ENCODE measurements at regions not wholly inside any gene's neighbourhood (a gene's known extent, or its start where the extent isn't known, plus 50 kb on each side); places are given as distances from the start of the nearest gene placed in this dataset.
"Not testable (repeated sequence)": the region's sequence is repeated elsewhere in the genome, so short reads cannot be mapped to it uniquely, and the experiment has no call there.

GRCh38 chr6:135736351-135736750 is 115.2 kb upstream of the PDE7B start:
- not testable (repeated sequence) for H3K36me3 ChIP-seq (ENCODE audit: control insufficient read depth in 3 of 3, insufficient read depth in 3 of 3, low read length in 3 of 3); H3K9me3 ChIP-seq (ENCODE audit: control insufficient read depth in 3 of 3, low read length in 3 of 3); H3K4me3 ChIP-seq (ENCODE audit: low read length in 3 of 3); H3K27ac ChIP-seq (ENCODE audit: low read depth, low read length); H3K4me1 ChIP-seq (ENCODE audit: control insufficient read depth in 3 of 3, insufficient read depth in 3 of 3, low read length in 3 of 3); H3K27me3 ChIP-seq (ENCODE audit: control insufficient read depth in 3 of 3, insufficient read depth in 3 of 3, low read length in 3 of 3); H3K9ac ChIP-seq (ENCODE audit: low read depth in 1 of 3, low read length in 3 of 3)

DNA sequence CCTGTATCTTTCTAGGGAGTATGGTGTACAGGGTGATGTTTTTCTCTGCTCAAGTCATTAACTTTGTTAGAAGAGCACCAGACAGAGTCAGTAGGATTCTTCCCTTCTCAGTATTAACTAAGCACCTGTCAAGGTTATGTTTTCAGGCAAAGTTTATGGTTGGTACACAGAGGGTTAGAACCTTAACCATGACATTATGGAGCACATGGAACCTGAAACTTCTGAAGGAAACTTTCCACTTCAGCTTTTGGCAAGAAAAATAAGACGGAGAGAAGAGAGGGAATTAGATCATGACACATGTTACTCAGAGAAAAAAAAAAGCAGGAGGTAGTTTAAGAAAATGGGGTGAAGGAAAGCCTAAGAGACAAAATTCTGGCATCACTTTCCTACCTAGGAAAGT is 112.9 kb upstream of the PDE7B start:
- peaks cover 0 to 2% (median 0%) of the 10 kb centered on the region in 3 donors for H3K4me1 ChIP-seq (ENCODE audit: control insufficient read depth in 3 of 3, insufficient read depth in 3 of 3, low read length in 3 of 3)
- H3K36me3 ChIP-seq (ENCODE audit: control insufficient read depth in 3 of 3, insufficient read depth in 3 of 3, low read length in 3 of 3): no peaks in the 10 kb centered on the region
- H3K9me3 ChIP-seq (ENCODE audit: control insufficient read depth in 3 of 3, low read length in 3 of 3): no peaks in the 10 kb centered on the region
- H3K9ac ChIP-seq (ENCODE audit: low read depth in 1 of 3, low read length in 3 of 3): no peak overlapping the region
- H3K27me3 ChIP-seq (ENCODE audit: control insufficient read depth in 3 of 3, insufficient read depth in 3 of 3, low read length in 3 of 3): no peaks in the 10 kb centered on the region
- no peak overlapping the region for H3K27ac ChIP-seq (ENCODE audit: low read depth, low read length)
- H3K4me3 ChIP-seq (ENCODE audit: low read length in 3 of 3): no peak overlapping the region

DNA sequence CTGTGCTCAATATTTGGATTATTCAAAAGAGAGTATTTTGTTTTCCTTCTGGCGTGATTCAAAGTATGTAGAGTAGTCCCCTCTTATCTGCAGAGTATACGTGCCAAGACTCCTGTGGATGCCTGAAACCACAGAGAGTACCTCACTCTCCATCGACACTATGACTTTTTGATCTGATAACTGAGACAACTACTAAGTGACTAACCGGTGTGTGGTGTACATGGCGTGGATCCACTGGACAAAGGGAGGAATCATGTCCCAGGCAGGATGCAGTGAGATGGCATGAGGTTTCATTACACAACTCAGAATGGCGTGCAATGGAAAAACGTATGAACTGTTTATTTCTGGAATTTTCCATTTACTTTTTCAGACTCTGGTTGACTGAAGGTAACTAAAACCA is 112.2 kb upstream of the PDE7B start:
- H3K9me3 ChIP-seq (ENCODE audit: control insufficient read depth in 3 of 3, low read length in 3 of 3): no peaks in the 10 kb centered on the region
- H3K36me3 ChIP-seq (ENCODE audit: control insufficient read depth in 3 of 3, insufficient read depth in 3 of 3, low read length in 3 of 3): no peaks in the 10 kb centered on the region
- no peak overlapping the region for H3K4me3 ChIP-seq (ENCODE audit: low read length in 3 of 3)
- H3K27me3 ChIP-seq (ENCODE audit: control insufficient read depth in 3 of 3, insufficient read depth in 3 of 3, low read length in 3 of 3): no peaks in the 10 kb centered on the region
- no peak overlapping the region for H3K27ac ChIP-seq (ENCODE audit: low read depth, low read length)
- peaks cover 0 to 2% (median 0%) of the 10 kb centered on the region in 3 donors for H3K4me1 ChIP-seq (ENCODE audit: control insufficient read depth in 3 of 3, insufficient read depth in 3 of 3, low read length in 3 of 3)
- no peak overlapping the region for H3K9ac ChIP-seq (ENCODE audit: low read depth in 1 of 3, low read length in 3 of 3)

GRCh38 chr6:135740580-135740979 is 110.9 kb upstream of the PDE7B start:
- H3K27ac ChIP-seq (ENCODE audit: low read depth, low read length): no peak overlapping the region
- no peak overlapping the region for H3K9ac ChIP-seq (ENCODE audit: low read depth in 1 of 3, low read length in 3 of 3)
- H3K4me1 ChIP-seq (ENCODE audit: control insufficient read depth in 3 of 3, insufficient read depth in 3 of 3, low read length in 3 of 3): peaks cover 0 to 2% (median 0%) of the 10 kb centered on the region in 3 donors
- H3K4me3 ChIP-seq (ENCODE audit: low read length in 3 of 3): no peak overlapping the region
- no peaks in the 10 kb centered on the region for H3K36me3 ChIP-seq (ENCODE audit: control insufficient read depth in 3 of 3, insufficient read depth in 3 of 3, low read length in 3 of 3)
- no peaks in the 10 kb centered on the region for H3K9me3 ChIP-seq (ENCODE audit: control insufficient read depth in 3 of 3, low read length in 3 of 3)
- no peaks in the 10 kb centered on the region for H3K27me3 ChIP-seq (ENCODE audit: control insufficient read depth in 3 of 3, insufficient read depth in 3 of 3, low read length in 3 of 3)

GRCh38 chr6:135743476-135743875 is 108.0 kb upstream of the PDE7B start:
- Histone ChIP-seq H3K9me3 (ENCODE audit: control insufficient read depth in 3 of 3, low read length in 3 of 3) (no peaks in the 10 kb centered on the region), H3K4me3 (ENCODE audit: low read length in 3 of 3) (no peak overlapping the region), H3K27ac (ENCODE audit: low read depth, low read length) (no peak overlapping the region), H3K9ac (ENCODE audit: low read depth in 1 of 3, low read length in 3 of 3) (no peak overlapping the region), H3K4me1 (ENCODE audit: control insufficient read depth in 3 of 3, insufficient read depth in 3 of 3, low read length in 3 of 3) (peaks cover 0 to 2% (median 0%) of the 10 kb centered on the region in 3 donors), H3K27me3 (ENCODE audit: control insufficient read depth in 3 of 3, insufficient read depth in 3 of 3, low read length in 3 of 3) (no peaks in the 10 kb centered on the region), H3K36me3 (ENCODE audit: control insufficient read depth in 3 of 3, insufficient read depth in 3 of 3, low read length in 3 of 3) (no peaks in the 10 kb centered on the region)

GRCh38 chr6:135748189-135748588 is 103.3 kb upstream of the PDE7B start:
- H3K27ac ChIP-seq (ENCODE audit: low read depth, low read length): no peak overlapping the region
- no peaks in the 10 kb centered on the region for H3K9me3 ChIP-seq (ENCODE audit: control insufficient read depth in 3 of 3, low read length in 3 of 3)
- H3K4me1 ChIP-seq (ENCODE audit: control insufficient read depth in 3 of 3, insufficient read depth in 3 of 3, low read length in 3 of 3): peaks cover 0 to 2% (median 0%) of the 10 kb centered on the region in 3 donors
- no peak overlapping the region for H3K4me3 ChIP-seq (ENCODE audit: low read length in 3 of 3)
- H3K9ac ChIP-seq (ENCODE audit: low read depth in 1 of 3, low read length in 3 of 3): no peak overlapping the region
- H3K27me3 ChIP-seq (ENCODE audit: control insufficient read depth in 3 of 3, insufficient read depth in 3 of 3, low read length in 3 of 3): no peaks in the 10 kb centered on the region
- H3K36me3 ChIP-seq (ENCODE audit: control insufficient read depth in 3 of 3, insufficient read depth in 3 of 3, low read length in 3 of 3): no peaks in the 10 kb centered on the region

DNA sequence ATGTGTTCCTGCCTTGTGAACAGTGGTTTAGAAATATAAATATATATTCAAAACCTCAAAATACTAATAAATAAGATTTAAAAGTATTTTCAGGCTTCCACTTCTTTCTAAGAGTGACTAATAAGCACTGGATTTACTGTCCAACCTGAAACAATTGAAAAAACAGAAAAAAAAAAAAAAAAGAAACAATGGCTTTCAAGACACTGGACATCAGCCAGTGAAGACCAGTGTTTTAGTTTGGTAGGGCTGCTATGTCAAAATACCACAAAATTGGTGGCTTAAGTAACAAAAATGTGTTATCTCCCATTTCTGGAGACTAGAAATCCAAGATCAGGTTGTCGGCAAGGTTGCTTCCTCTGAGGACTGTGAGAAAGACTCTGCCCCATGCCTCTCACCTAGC is 101.4 kb upstream of the PDE7B start:
- Histone ChIP-seq H3K4me1 (ENCODE audit: control insufficient read depth in 3 of 3, insufficient read depth in 3 of 3, low read length in 3 of 3) (no peaks in the 10 kb centered on the region), H3K9ac (ENCODE audit: low read depth in 1 of 3, low read length in 3 of 3) (no peak overlapping the region), H3K4me3 (ENCODE audit: low read length in 3 of 3) (no peak overlapping the region), H3K9me3 (ENCODE audit: control insufficient read depth in 3 of 3, low read length in 3 of 3) (no peaks in the 10 kb centered on the region), H3K27me3 (ENCODE audit: control insufficient read depth in 3 of 3, insufficient read depth in 3 of 3, low read length in 3 of 3) (no peaks in the 10 kb centered on the region), H3K36me3 (ENCODE audit: control insufficient read depth in 3 of 3, insufficient read depth in 3 of 3, low read length in 3 of 3) (no peaks in the 10 kb centered on the region), H3K27ac (ENCODE audit: low read depth, low read length) (no peak overlapping the region)

- no peak overlapping the region for H3K4me3 ChIP-seq (ENCODE audit: low read length in 3 of 3)
- H3K9me3 ChIP-seq (ENCODE audit: control insufficient read depth in 3 of 3, low read length in 3 of 3): no peaks in the 10 kb centered on the region
- no peaks in the 10 kb centered on the region for H3K27me3 ChIP-seq (ENCODE audit: control insufficient read depth in 3 of 3, insufficient read depth in 3 of 3, low read length in 3 of 3)
- no peak overlapping the region for H3K27ac ChIP-seq (ENCODE audit: low read depth, low read length)
- no peaks in the 10 kb centered on the region for H3K36me3 ChIP-seq (ENCODE audit: control insufficient read depth in 3 of 3, insufficient read depth in 3 of 3, low read length in 3 of 3)
- H3K9ac ChIP-seq (ENCODE audit: low read depth in 1 of 3, low read length in 3 of 3): no peak overlapping the region
- H3K4me1 ChIP-seq (ENCODE audit: control insufficient read depth in 3 of 3, insufficient read depth in 3 of 3, low read length in 3 of 3): no peaks in the 10 kb centered on the region
Observed at GRCh38 chr6:135753196-135753595, 98.3 kb upstream of the PDE7B start.

GRCh38 chr6:135759831-135760230 is 91.7 kb upstream of the PDE7B start:
- Histone ChIP-seq H3K36me3 (ENCODE audit: control insufficient read depth in 3 of 3, insufficient read depth in 3 of 3, low read length in 3 of 3) (no peaks in the 10 kb centered on the region), H3K4me3 (ENCODE audit: low read length in 3 of 3) (no peak overlapping the region), H3K27me3 (ENCODE audit: control insufficient read depth in 3 of 3, insufficient read depth in 3 of 3, low read length in 3 of 3) (no peaks in the 10 kb centered on the region), H3K27ac (ENCODE audit: low read depth, low read length) (no peak overlapping the region), H3K9me3 (ENCODE audit: control insufficient read depth in 3 of 3, low read length in 3 of 3) (no peaks in the 10 kb centered on the region), H3K9ac (ENCODE audit: low read depth in 1 of 3, low read length in 3 of 3) (no peak overlapping the region), H3K4me1 (ENCODE audit: control insufficient read depth in 3 of 3, insufficient read depth in 3 of 3, low read length in 3 of 3) (no peaks in the 10 kb centered on the region)

DNA sequence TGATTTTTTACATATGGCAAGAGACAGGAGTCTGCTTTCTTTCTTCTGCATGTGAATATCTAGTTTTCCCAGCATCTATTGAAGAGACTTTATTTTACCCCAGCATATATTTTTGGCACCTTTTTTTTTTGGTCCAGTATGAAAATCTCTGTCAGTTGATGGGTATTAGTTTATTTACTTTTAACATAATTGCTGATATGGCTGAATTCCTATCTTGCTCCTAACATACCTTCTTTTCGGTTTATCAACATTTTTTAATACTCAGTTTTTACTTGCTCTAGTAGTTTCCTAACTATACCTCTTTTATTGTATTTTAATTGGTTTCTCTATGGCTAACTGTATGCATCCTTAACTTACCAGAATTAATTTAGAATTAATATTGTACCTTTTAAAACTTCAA is 77.5 kb upstream of the PDE7B start:
- H3K4me1 ChIP-seq (ENCODE audit: control insufficient read depth in 3 of 3, insufficient read depth in 3 of 3, low read length in 3 of 3): no peaks in the 10 kb centered on the region

DNA sequence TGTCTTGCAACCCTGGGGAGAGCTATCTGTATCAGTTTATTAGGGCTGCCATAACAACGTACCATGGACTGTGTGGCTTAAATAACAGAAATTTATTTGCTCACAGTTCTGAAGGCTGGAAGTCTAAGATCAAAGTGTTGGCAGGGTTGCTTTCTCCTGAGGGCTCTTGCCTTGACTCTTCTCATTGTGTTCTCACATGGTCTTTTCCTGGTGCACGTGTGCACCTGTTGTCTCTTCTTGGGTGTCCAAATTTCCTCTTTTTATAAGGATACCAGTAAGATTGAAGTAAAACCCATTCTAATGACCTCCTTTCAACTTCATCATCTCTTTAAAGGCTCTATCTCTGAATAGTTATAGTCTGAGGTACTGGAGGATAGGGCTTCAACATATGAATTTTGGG is 72.3 kb upstream of the PDE7B start:
- no peak overlapping the region for H3K9ac ChIP-seq (ENCODE audit: low read depth in 1 of 3, low read length in 3 of 3)
- no peak overlapping the region for H3K27ac ChIP-seq (ENCODE audit: low read depth, low read length)
- H3K36me3 ChIP-seq (ENCODE audit: control insufficient read depth in 3 of 3, insufficient read depth in 3 of 3, low read length in 3 of 3): no peaks in the 10 kb centered on the region
- H3K27me3 ChIP-seq (ENCODE audit: control insufficient read depth in 3 of 3, insufficient read depth in 3 of 3, low read length in 3 of 3): no peaks in the 10 kb centered on the region
- no peaks in the 10 kb centered on the region for H3K9me3 ChIP-seq (ENCODE audit: control insufficient read depth in 3 of 3, low read length in 3 of 3)
- no peaks in the 10 kb centered on the region for H3K4me1 ChIP-seq (ENCODE audit: control insufficient read depth in 3 of 3, insufficient read depth in 3 of 3, low read length in 3 of 3)
- no peak overlapping the region for H3K4me3 ChIP-seq (ENCODE audit: low read length in 3 of 3)

More for the DNA sequence above, 77.5 kb upstream of the PDE7B start:
- H3K9me3 ChIP-seq (ENCODE audit: control insufficient read depth in 3 of 3, low read length in 3 of 3): no peaks in the 10 kb centered on the region
- H3K9ac ChIP-seq (ENCODE audit: low read depth in 1 of 3, low read length in 3 of 3): no peak overlapping the region
- no peak overlapping the region for H3K4me3 ChIP-seq (ENCODE audit: low read length in 3 of 3)
- no peak overlapping the region for H3K27ac ChIP-seq (ENCODE audit: low read depth, low read length)
- H3K36me3 ChIP-seq (ENCODE audit: control insufficient read depth in 3 of 3, insufficient read depth in 3 of 3, low read length in 3 of 3): no peaks in the 10 kb centered on the region
- H3K27me3 ChIP-seq (ENCODE audit: control insufficient read depth in 3 of 3, insufficient read depth in 3 of 3, low read length in 3 of 3): no peaks in the 10 kb centered on the region

All from skeletal muscle tissue (tissue), 3 donors.